LNCaP clone FGC (cell line): ENCODE measurements at regions not wholly inside any gene's neighbourhood (a gene's known extent, or its start where the extent isn't known, plus 50 kb on each side); places are given as distances from the start of the nearest gene placed in this dataset.

Source experiments
- DNase-seq: peaks from one replicate; pipeline ENCODE4 v3.0.0-alpha.2; 2011; ENCODE audit warnings: low read depth
- H3K4me3 ChIP-seq: 2 replicates; pipeline ENCODE4 v1.5.1; 2011; ENCODE audit warnings: mild to moderate bottlenecking, low read depth, low read length, control low read depth
- CTCF ChIP-seq: IDR thresholded peaks from 2 replicates; pipeline ENCODE4 v1.5.1; 2012; ENCODE audit warnings: mild to moderate bottlenecking; ENCODE audit not compliant: control insufficient read depth, insufficient read depth; ENCODE audit errors: extremely low read depth

DNA sequence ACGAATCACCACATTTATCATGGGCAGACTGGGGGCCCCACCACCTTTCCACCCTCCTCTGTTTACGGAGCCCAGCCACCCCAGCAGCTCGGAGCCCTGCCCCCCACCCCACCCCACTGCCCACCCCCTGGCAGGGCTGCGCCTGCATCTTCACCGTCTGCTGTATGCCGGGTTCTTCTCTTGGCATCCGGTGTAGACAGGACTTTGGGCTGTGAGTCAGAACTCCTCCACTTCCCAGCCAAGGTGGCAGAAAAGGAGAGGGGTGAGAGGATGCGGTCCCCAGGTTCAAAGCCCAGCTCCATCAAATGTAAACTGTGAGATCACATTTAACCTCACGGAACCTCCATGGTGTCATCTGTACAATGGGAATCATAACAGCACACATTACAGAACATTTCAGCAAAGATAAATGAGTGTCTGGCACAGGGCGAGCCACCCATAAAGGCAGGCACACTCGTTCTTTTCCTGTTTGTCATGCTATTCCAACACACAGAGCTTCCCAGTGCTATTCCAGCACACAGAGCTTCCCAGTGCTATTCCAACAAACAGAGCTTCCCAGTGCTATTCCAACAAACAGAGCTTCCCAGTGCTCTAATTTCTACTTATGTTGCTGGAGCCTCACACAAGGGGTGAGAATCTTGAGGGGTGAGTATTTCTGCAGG is 292.7 kb upstream of the RTL1 start:
- no peak for DNase-seq
- no peak overlapping the region for H3K4me3 ChIP-seq
- TF ChIP-seq CTCF: no peak

GRCh38 chr14:101196795-101197590 is 293.5 kb upstream of the RTL1 start:
- TF ChIP-seq CTCF: no peak
- H3K4me3 ChIP-seq: no peak overlapping the region
- DNase-seq: no peak

DNA sequence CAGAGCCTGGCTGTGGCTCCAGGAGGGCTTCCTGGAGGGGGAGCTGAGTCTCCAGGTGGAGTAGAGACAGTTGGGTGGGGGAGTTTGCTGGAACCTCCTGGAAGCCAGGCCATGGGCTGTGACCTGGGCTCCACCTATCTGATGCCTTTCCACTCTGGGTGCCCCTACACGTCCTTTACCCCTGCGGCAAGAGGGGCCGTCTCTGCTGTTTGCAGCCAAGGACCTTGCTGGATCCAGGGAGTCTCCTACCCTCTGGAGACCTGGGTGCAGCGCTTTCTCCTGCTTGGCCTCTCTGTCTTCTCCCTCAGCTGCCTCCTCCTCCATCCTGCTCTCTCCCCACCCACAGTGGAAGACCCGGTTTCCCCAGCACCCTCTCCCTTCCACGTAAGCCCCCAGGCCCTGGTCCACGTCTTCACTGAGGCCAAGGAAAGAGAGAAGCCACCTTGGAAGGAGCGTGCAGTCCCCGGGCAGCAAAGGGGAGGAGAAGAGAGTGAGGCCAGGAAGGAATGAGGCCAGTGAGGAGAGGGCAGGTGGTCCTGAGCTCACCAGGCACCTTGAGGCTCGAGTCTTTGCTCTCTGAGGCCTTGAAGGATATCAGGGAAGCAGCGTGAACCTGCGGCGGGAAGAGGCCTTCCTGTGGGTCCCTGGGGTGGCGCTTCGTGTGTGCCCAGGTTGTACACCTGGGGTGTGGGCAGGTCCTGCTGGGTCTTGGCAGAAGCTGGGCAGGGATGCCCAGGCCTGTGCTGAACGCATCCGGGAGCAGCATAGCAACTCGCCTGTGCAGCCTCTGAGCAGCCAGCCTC is 294.3 kb upstream of the RTL1 start:
- H3K4me3 ChIP-seq: no peak overlapping the region
- DNase-seq: no peak
- TF ChIP-seq CTCF: no peak

GRCh38 chr14:101198398-101199027 is 295.0 kb upstream of the RTL1 start:
- TF ChIP-seq CTCF: no peak
- no peak for DNase-seq
- no peak overlapping the region for H3K4me3 ChIP-seq

DNA sequence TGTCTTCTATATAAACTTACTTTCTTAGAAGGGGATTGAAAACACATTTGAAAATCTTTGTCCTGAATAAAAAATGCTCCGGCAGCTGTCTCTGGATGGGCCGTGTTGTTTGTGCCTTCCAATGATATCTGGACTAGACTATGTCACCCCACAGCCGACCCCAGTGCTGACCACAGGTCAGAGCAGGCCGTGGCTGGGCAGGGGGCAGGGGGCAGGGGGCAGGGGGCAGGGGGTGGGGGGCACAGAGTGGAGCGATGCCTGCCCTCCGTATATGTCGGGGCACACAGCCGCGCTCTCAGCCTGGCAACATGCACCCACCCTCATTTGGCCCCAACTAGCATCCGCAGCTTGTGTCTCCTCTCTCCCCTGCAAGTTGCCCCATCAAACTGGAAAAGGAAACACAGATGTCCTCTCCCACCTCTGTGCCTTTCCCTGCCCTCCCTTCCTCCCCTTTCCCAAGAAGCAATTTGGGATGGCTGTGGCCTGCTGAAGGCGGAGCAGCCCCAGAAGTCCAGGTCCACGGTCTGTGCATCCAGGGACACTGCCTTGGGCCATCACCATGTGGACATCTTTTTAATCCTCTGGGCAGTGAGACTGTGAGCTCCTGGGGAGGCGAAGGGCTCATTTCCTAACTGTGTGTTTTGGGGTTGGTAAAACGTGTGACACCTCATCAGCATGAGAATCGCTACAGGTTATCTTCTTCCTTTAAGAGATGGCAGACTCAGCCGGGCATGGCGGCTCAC is 295.7 kb upstream of the RTL1 start:
- DNase-seq: no peak
- no peak overlapping the region for H3K4me3 ChIP-seq
- TF ChIP-seq CTCF: no peak

GRCh38 chr14:101200008-101200649 is 296.6 kb upstream of the RTL1 start:
- no peak overlapping the region for H3K4me3 ChIP-seq
- no peak for DNase-seq
- no peak for TF ChIP-seq CTCF
